Cardiac muscle cell (in vitro differentiated cells and primary cell): ENCODE measurements at regions not wholly inside any gene's neighbourhood (a gene's known extent, or its start where the extent isn't known, plus 50 kb on each side); places are given as distances from the start of the nearest gene placed in this dataset.
A peak's percentile ranks its signal among the peaks of the same experiment; 100 is the strongest.

Experiments used
- DNase-seq, 2 donors: peaks; one replicate each; pipeline versions ENCODE4 v3.0.0 to v3.0.0-alpha.2; 2010 to 2017; ENCODE audit warnings: low read depth in 1 of 2, low spot score in 1 of 2
- H3K27ac ChIP-seq: fragments of 200-600 bp; sonication (generic); 2 replicates; pipeline ENCODE4 v1.5.1; 2016
- H3K27me3 ChIP-seq: fragments of 200-600 bp; sonication (generic); 2 replicates; pipeline ENCODE4 v1.6.0; 2016; ENCODE audit warnings: control low read depth
- H3K36me3 ChIP-seq: fragments of 200-600 bp; sonication (generic); 2 replicates; pipeline ENCODE4 v1.5.1; 2016; ENCODE audit warnings: control low read depth
- H3K4me1 ChIP-seq: fragments of 200-600 bp; sonication (generic); 2 replicates; pipeline ENCODE4 v1.8.1; 2017; ENCODE audit warnings: low read depth, mild to moderate bottlenecking, mixed run types
- H3K4me3 ChIP-seq: fragments of 200-600 bp; sonication (generic); 2 replicates; pipeline ENCODE4 v1.5.1; 2016; ENCODE audit warnings: mild to moderate bottlenecking
- H3K9me3 ChIP-seq: fragments of 200-600 bp; sonication (generic); 2 replicates; pipeline ENCODE4 v1.5.1; 2017; ENCODE audit warnings: low read depth, mild to moderate bottlenecking, control low read depth
- TF ChIP-seq, protein P1 (sequence below): IDR thresholded peaks from 2 replicates; pipeline ENCODE4 v1.5.1; 2012; ENCODE audit warnings: low read depth, mild to moderate bottlenecking, low read length

DNA sequence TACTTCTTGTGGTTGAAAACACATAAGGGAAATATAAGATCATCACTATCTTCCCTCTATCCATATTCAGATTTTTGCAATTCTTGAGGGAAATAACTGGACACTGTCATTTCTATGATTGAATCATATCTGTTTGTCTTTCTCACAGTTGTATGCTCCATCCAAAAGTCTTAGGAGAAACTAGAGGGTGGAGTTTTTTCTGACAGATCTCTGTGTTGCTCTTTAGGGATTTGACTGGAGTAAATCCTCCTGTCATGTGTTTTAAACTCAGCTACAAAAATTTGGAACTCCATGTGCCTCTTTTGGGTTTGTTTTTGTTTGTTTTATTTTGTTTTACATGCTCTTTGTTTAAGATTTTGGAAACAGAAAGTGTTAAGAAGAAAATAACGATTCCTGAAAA is 136.5 kb downstream of the SPATA18 start:
- no peaks in the 10 kb centered on the region for H3K36me3 ChIP-seq
- H3K9me3 ChIP-seq, result no peaks in the 10 kb centered on the region
- H3K4me3 ChIP-seq, result no peak overlapping the region
- H3K27ac ChIP-seq, result no peak overlapping the region
- H3K4me1 ChIP-seq, result no peaks in the 10 kb centered on the region
- H3K27me3 ChIP-seq, result no peaks in the 10 kb centered on the region
- DNase-seq, result no peak
- TF ChIP-seq, protein P1, sequence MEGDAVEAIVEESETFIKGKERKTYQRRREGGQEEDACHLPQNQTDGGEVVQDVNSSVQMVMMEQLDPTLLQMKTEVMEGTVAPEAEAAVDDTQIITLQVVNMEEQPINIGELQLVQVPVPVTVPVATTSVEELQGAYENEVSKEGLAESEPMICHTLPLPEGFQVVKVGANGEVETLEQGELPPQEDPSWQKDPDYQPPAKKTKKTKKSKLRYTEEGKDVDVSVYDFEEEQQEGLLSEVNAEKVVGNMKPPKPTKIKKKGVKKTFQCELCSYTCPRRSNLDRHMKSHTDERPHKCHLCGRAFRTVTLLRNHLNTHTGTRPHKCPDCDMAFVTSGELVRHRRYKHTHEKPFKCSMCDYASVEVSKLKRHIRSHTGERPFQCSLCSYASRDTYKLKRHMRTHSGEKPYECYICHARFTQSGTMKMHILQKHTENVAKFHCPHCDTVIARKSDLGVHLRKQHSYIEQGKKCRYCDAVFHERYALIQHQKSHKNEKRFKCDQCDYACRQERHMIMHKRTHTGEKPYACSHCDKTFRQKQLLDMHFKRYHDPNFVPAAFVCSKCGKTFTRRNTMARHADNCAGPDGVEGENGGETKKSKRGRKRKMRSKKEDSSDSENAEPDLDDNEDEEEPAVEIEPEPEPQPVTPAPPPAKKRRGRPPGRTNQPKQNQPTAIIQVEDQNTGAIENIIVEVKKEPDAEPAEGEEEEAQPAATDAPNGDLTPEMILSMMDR, result no peak

DNA sequence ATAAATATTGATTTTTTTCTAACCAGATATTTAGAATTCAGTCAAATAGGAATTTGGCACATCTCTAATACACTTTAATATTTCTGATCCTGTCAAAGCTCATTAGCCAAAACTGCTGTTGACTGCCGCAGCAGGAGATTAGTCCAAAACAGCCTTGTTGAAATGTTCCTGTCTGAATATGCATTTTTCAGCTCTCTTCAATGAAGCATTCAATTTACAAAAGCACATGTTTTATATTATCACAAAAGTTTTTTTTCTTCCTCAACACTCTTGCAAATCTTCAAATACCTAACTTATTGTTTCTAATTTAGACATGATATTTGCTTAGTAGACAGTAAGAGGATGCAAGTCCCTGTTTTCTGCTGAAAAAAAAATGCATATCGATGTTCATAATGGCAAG is 140.9 kb downstream of the SPATA18 start:
- Histone ChIP-seq H3K27me3 (no peaks in the 10 kb centered on the region), H3K4me3 (no peak overlapping the region), H3K4me1 (no peaks in the 10 kb centered on the region), H3K9me3 (no peaks in the 10 kb centered on the region), H3K36me3 (no peaks in the 10 kb centered on the region), H3K27ac (no peak overlapping the region)
- TF ChIP-seq, protein P1, result no peak
- no peak for DNase-seq

DNA sequence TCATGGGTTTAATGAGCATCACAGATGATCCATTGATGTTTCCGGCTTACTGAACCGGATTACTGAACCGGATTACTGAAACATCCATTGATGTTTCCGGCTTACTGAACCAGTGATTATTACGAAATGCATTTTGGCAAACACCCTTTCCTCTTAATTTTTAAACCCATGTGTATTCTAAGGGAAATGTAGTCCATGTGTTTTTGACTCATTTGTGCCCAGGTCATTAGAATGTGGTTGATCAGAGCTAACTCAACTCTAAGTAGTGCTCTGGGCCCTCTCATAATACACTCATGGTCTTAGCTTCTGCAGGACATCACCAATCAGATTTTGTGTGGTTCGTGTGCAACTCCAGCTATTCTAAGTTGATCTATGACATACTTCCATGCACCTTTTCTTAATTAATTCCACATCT is 141.6 kb downstream of the SPATA18 start:
- Histone ChIP-seq H3K27me3 (no peaks in the 10 kb centered on the region), H3K9me3 (no peaks in the 10 kb centered on the region), H3K4me3 (no peak overlapping the region), H3K4me1 (no peaks in the 10 kb centered on the region), H3K36me3 (no peaks in the 10 kb centered on the region), H3K27ac (no peak overlapping the region)
- TF ChIP-seq, protein P1, result no peak
- peak in 1 of 2 donors; percentile 15 for DNase-seq

DNA sequence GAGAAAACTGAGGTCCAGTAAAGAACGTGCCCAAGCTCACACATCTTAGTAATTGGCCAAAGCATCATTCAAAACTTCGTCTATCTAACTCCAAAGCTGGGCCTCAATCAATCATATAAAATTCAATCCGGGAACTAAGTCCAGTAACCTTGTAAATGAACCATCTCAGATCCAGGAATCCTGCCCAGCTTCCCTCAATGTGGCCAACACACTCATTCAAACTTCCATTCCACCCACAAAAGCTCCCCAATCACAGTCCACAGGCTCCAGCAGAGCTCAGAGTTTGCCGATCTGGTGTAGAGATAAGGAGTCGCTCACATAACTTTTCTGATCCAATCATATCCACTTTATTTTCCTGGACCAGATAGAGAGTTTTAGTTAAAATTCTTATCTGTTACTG is 144.8 kb downstream of the SPATA18 start:
- DNase-seq, result no peak
- TF ChIP-seq, protein P1, result no peak
- no peak overlapping the region for H3K4me3 ChIP-seq
- H3K27ac ChIP-seq, result no peak overlapping the region
- H3K36me3 ChIP-seq, result no peaks in the 10 kb centered on the region
- no peaks in the 10 kb centered on the region for H3K9me3 ChIP-seq
- H3K27me3 ChIP-seq, result no peaks in the 10 kb centered on the region
- no peaks in the 10 kb centered on the region for H3K4me1 ChIP-seq

DNA sequence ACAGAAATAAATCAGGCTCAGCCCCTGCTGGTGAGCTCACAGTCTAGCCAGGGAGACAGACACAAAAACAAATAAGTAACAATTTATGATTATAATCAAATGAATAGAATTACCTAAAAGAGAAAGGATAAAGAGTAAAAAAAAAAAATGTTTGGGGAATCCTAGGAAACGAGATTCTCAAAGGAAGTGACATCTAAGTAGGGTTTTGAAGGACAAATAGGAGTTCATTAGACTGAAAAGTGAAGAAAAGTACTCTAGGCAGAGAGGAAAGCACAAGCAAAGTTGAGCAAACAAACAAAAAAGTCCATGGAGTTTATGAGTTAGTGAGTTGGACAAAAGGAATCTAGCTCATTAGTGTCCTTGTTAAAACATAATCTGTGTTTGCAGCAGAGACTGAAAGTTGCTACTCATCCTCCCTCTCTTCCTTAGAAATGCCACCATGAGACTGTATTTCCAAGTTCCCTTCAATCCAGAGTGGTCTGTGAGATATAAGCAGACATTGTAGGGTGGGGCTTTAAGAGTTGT is 145.6 kb downstream of the SPATA18 start:
- H3K27ac ChIP-seq, result no peak overlapping the region
- DNase-seq, result no peak
- H3K27me3 ChIP-seq, result no peaks in the 10 kb centered on the region
- TF ChIP-seq, protein P1, result no peak
- no peaks in the 10 kb centered on the region for H3K36me3 ChIP-seq
- no peak overlapping the region for H3K4me3 ChIP-seq
- peaks cover under 1% of the 10 kb centered on the region for H3K4me1 ChIP-seq
- H3K9me3 ChIP-seq, result no peaks in the 10 kb centered on the region

DNA sequence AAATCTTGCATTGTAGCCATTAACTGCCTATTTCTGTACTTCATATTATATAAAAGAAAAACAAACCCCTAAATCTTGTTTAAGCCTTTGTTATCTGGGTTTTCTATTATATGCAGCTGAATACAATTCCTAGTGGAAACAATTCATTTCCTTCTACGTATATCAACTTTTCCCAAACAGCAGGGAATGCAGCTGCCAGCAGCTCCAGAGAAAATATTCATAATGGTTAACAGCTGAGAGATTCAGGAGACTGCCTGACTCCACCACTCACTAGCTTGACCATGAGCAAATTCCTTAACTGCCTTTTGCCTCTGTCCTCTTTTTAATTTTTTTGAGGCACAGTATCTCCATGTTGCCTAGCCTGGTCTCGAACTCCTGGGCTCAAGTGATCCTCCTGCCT is 146.2 kb downstream of the SPATA18 start:
- Histone ChIP-seq H3K27ac (no peak overlapping the region), H3K36me3 (no peaks in the 10 kb centered on the region), H3K4me1 (peaks cover 7% of the 10 kb centered on the region), H3K4me3 (no peak overlapping the region), H3K27me3 (no peaks in the 10 kb centered on the region), H3K9me3 (no peaks in the 10 kb centered on the region)
- no peak for DNase-seq
- TF ChIP-seq, protein P1, result no peak
